MM.1S (cell line): ENCODE measurements at regions not wholly inside any gene's neighbourhood (a gene's known extent, or its start where the extent isn't known, plus 50 kb on each side); places are given as distances from the start of the nearest gene placed in this dataset.

Experiments
- EZH2 ChIP-seq: fragments of 300-600 bp; sonication (generic); optimal IDR thresholded peaks from 2 replicates; pipeline ENCODE3; 2017; ENCODE audit warnings: low read depth, mild to moderate bottlenecking, antibody characterized with exemption, low read length, mixed read lengths
- TF ChIP-seq, protein P1 (sequence below): fragments of 300-600 bp; sonication (generic); IDR thresholded peaks from 2 replicates; pipeline ENCODE4 v1.5.1; 2016; ENCODE audit warnings: antibody characterized with exemption, low read length, mixed read lengths

DNA sequence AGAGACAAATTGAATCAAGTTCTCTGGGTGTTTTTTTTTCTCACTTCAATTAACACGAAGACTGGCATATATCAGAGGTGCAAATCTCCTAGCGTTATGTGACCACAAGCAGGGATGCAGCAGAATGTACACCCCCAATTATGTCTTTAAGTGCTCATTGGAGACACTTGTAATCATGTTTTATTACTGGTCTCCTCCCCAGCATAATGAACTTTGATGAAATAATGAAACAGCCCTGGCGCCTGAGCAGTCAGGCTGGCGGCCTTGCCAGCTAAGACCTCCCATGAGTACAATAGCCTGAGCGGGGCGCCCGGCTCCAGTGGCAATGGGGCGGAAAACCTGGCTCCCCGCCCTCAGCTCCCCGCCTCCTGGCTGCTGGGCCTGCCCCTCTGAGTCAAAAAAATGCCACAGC, 209.4 kb upstream of the MSX2 start:
- TF ChIP-seq, protein P1, sequence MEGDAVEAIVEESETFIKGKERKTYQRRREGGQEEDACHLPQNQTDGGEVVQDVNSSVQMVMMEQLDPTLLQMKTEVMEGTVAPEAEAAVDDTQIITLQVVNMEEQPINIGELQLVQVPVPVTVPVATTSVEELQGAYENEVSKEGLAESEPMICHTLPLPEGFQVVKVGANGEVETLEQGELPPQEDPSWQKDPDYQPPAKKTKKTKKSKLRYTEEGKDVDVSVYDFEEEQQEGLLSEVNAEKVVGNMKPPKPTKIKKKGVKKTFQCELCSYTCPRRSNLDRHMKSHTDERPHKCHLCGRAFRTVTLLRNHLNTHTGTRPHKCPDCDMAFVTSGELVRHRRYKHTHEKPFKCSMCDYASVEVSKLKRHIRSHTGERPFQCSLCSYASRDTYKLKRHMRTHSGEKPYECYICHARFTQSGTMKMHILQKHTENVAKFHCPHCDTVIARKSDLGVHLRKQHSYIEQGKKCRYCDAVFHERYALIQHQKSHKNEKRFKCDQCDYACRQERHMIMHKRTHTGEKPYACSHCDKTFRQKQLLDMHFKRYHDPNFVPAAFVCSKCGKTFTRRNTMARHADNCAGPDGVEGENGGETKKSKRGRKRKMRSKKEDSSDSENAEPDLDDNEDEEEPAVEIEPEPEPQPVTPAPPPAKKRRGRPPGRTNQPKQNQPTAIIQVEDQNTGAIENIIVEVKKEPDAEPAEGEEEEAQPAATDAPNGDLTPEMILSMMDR: no peak
- no peak for TF ChIP-seq EZH2
